ENCODE measurements at regions not wholly inside any gene's neighbourhood (a gene's known extent, or its start where the extent isn't known, plus 50 kb on each side); places are given as distances from the start of the nearest gene placed in this dataset.

- Histone ChIP-seq H3K9ac (ENCODE audit: low read length) (no peak overlapping the region), H2AFZ (ENCODE audit: low read depth, low read length) (no peak overlapping the region), H3K9me3 (ENCODE audit: insufficient read depth, low read length) (no peaks in the 10 kb centered on the region), H3K27me3 (ENCODE audit: low read depth, low read length) (no peaks in the 10 kb centered on the region), H3K27ac (ENCODE audit: low read length) (no peak overlapping the region), H4K20me1 (ENCODE audit: insufficient read depth, low read length) (no peaks in the 10 kb centered on the region), H3K4me3 (ENCODE audit: low read length) (no peak overlapping the region), H3K79me2 (ENCODE audit: low read length) (no peaks in the 10 kb centered on the region), H3K4me2 (ENCODE audit: low read length) (no peak overlapping the region), H3K36me3 (replicated peaks; ENCODE audit: low read depth, low read length) (no peaks in the 10 kb centered on the region), H3K4me1 (ENCODE audit: low read length) (no peaks in the 10 kb centered on the region)
- TF ChIP-seq EZH2phosphoT487 (IDR thresholded peaks at IDR 0.05; ENCODE audit: low read depth), result no peak
- TF ChIP-seq CTCF (IDR thresholded peaks at IDR 0.05; ENCODE audit: low read depth, low read length), result no peak
Measured at GRCh38 chr2:21854938-21855337, 731.2 kb downstream of the TDRD15 start.

- Histone ChIP-seq H3K9ac (ENCODE audit: low read length) (no peak overlapping the region), H3K4me3 (ENCODE audit: low read length) (no peak overlapping the region), H3K36me3 (replicated peaks; ENCODE audit: low read depth, low read length) (no peaks in the 10 kb centered on the region), H2AFZ (ENCODE audit: low read depth, low read length) (no peak overlapping the region), H3K27me3 (ENCODE audit: low read depth, low read length) (no peaks in the 10 kb centered on the region), H3K9me3 (ENCODE audit: insufficient read depth, low read length) (no peaks in the 10 kb centered on the region), H3K27ac (ENCODE audit: low read length) (no peak overlapping the region), H3K4me1 (ENCODE audit: low read length) (no peaks in the 10 kb centered on the region), H3K79me2 (ENCODE audit: low read length) (no peaks in the 10 kb centered on the region), H4K20me1 (ENCODE audit: insufficient read depth, low read length) (no peaks in the 10 kb centered on the region), H3K4me2 (ENCODE audit: low read length) (no peak overlapping the region)
- no peak for TF ChIP-seq CTCF (IDR thresholded peaks at IDR 0.05; ENCODE audit: low read depth, low read length)
- TF ChIP-seq EZH2phosphoT487 (IDR thresholded peaks at IDR 0.05; ENCODE audit: low read depth), result no peak
Measured at GRCh38 chr2:21856708-21857107, 732.9 kb downstream of the TDRD15 start.

GRCh38 chr2:21860907-21861306, 737.1 kb downstream of the TDRD15 start:
- Histone ChIP-seq H3K9me3 (ENCODE audit: insufficient read depth, low read length) (no peaks in the 10 kb centered on the region), H3K4me1 (ENCODE audit: low read length) (no peaks in the 10 kb centered on the region), H3K27ac (ENCODE audit: low read length) (no peak overlapping the region), H2AFZ (ENCODE audit: low read depth, low read length) (no peak overlapping the region), H3K27me3 (ENCODE audit: low read depth, low read length) (no peaks in the 10 kb centered on the region), H3K4me3 (ENCODE audit: low read length) (no peak overlapping the region), H3K36me3 (replicated peaks; ENCODE audit: low read depth, low read length) (no peaks in the 10 kb centered on the region), H3K4me2 (ENCODE audit: low read length) (no peak overlapping the region), H4K20me1 (ENCODE audit: insufficient read depth, low read length) (no peaks in the 10 kb centered on the region), H3K9ac (ENCODE audit: low read length) (no peak overlapping the region), H3K79me2 (ENCODE audit: low read length) (no peaks in the 10 kb centered on the region)
- TF ChIP-seq CTCF (IDR thresholded peaks at IDR 0.05; ENCODE audit: low read depth, low read length) (no peak), EZH2phosphoT487 (IDR thresholded peaks at IDR 0.05; ENCODE audit: low read depth) (no peak)

GRCh38 chr2:21866316-21866715, 742.5 kb downstream of the TDRD15 start:
- no peak overlapping the region for H3K9ac ChIP-seq (ENCODE audit: low read length)
- H3K4me1 ChIP-seq (ENCODE audit: low read length), result no peaks in the 10 kb centered on the region
- no peak overlapping the region for H3K4me2 ChIP-seq (ENCODE audit: low read length)
- no peaks in the 10 kb centered on the region for H3K79me2 ChIP-seq (ENCODE audit: low read length)
- no peaks in the 10 kb centered on the region for H3K27me3 ChIP-seq (ENCODE audit: low read depth, low read length)
- H4K20me1 ChIP-seq (ENCODE audit: insufficient read depth, low read length), result no peaks in the 10 kb centered on the region
- no peak overlapping the region for H2AFZ ChIP-seq (ENCODE audit: low read depth, low read length)
- H3K27ac ChIP-seq (ENCODE audit: low read length), result no peak overlapping the region
- no peak overlapping the region for H3K4me3 ChIP-seq (ENCODE audit: low read length)
- no peak for TF ChIP-seq EZH2phosphoT487 (IDR thresholded peaks at IDR 0.05; ENCODE audit: low read depth)
- TF ChIP-seq CTCF (IDR thresholded peaks at IDR 0.05; ENCODE audit: low read depth, low read length), result no peak
- no peaks in the 10 kb centered on the region for H3K9me3 ChIP-seq (ENCODE audit: insufficient read depth, low read length)
- no peaks in the 10 kb centered on the region for H3K36me3 ChIP-seq (replicated peaks; ENCODE audit: low read depth, low read length)
